GM19324 (cell line): ENCODE measurements at regions not wholly inside any gene's neighbourhood (a gene's known extent, or its start where the extent isn't known, plus 50 kb on each side); places are given as distances from the start of the nearest gene placed in this dataset.

Experiments
- ATAC-seq: cut with Tn5 transposase; IDR thresholded peaks from one replicate; pipeline ENCODE4 v1.9.1; 2021; ENCODE audit warnings: mild to moderate bottlenecking, moderate library complexity; ENCODE audit not compliant: unreplicated experiment, low FRiP score

- ATAC-seq = no peak
Measured at GRCh38 chr11:122187373-122188165, 71.6 kb upstream of the BLID start.

- ATAC-seq = no peak
Measured at GRCh38 chr11:122186439-122187080, 70.5 kb upstream of the BLID start.

- no peak for ATAC-seq
Measured at GRCh38 chr11:122183933-122184332, 67.9 kb upstream of the BLID start.

GRCh38 chr11:122181893-122182292 lies 65.9 kb upstream of the BLID start:
- no peak for ATAC-seq

DNA sequence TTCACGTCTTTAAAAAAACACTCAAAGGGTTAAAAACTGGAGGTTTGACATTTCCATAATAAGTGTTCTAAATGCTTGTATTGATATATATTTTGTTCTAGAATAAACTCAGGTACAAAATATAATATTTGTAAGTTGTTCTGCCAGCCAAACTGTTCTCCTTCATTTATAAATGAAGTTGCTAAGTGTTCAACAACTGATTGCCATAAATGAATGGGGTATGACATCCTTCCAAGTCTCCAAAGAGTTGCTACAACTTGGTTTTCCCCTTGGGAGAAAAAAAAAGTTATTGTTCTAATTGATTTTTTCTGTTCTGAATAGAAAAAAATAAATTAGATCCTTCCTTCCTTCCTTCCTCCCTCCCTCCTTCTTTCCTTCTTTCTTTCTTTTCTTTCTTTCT lies 65.4 kb upstream of the BLID start:
- no peak for ATAC-seq

GRCh38 chr11:122179961-122180834 lies 64.2 kb upstream of the BLID start:
- no peak for ATAC-seq

DNA sequence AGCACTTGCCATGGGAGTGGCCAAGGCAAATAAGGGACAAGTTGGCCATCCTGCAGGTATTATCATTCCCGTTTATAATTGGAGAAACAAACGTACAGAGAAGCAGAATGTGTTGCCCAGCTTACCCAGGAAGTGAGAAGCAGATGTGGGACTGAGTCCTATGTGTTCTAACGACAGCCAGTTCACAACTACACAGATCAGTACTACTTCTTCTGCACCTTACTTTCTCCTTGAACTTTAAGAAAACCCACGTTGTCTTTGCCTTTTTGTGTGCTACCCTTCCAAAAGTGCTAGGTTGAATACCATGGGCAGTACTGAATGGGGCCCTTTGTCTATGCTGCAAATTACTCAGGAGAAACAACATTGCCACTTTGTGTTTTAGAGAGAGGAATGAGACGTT lies 62.8 kb upstream of the BLID start:
- no peak for ATAC-seq

GRCh38 chr11:122177238-122177637 lies 61.2 kb upstream of the BLID start:
- no peak for ATAC-seq

DNA sequence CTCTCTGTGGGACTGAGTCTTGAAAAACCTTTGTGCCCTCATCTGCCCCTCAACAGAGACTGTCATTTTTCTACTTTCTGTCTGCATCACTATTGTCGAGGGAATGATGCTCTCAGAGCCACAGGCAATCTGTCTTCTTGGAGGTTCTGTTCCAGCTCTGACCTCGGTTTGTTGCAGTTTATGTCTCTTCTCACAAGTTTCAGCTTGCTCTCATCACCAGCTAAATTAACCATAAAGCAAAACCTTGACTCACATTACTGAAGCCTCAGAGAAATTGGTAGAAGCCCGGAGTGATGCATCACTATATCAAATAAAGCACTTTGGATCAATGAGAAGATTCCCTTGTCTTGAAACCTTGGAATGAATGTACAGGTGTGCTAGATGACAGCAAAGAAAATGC lies 60.6 kb upstream of the BLID start:
- ATAC-seq = no peak

- no peak for ATAC-seq
Measured at GRCh38 chr11:122175306-122175705, 59.3 kb upstream of the BLID start.

GRCh38 chr11:122173587-122173986 lies 57.6 kb upstream of the BLID start:
- no peak for ATAC-seq

- no peak for ATAC-seq
Measured at GRCh38 chr11:122173074-122173450, 57.0 kb upstream of the BLID start.

GRCh38 chr11:122172352-122173073 lies 56.5 kb upstream of the BLID start:
- ATAC-seq = no peak

DNA sequence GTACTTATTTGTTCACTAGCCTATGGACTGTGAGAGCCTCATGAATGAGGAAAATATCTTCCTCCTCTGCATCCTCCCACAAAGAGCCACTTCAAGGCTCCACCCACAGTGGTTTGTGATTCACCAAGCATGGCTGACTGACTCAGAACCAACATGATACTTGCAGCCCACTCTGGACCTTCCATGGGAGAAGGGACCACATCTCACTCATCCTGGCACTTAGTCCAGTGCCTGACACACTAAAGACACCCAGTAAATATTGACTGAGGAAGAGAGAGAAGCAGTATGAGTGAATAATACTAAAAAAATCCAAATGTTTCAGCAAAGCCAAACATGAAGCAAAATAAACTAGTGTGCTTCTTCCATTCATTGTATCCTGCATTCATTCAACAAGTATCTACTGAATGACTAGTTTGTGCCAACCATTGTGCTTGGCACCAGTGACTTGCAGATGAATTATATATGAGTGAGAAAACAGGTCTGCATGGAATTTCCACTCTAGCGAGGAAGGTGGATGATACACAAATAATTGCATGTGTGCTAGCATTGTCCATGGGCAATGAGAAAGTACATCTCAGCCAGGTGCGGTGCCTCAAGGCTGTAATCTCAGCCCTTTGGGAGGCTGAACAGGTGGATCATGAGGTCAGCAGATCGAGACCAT lies 54.9 kb upstream of the BLID start:
- ATAC-seq = no peak

DNA sequence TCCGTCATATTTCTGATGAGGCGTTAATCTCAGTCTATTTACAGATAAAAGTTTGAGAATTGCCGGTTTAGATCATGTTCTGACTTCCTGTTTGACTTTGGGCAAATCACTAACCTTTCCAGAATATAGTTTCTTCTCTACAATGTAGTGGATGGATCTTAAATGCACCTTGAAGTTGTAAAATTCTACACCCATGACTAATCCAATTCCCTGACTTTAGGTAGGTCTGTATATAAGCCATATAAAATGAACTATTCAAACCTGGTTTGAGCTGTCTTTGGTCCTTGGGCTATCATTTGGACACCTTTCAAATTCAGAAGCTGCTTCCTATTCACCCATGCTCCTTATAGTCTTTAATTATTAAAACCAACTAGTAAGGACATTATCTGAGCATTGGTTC lies 52.2 kb upstream of the BLID start:
- no peak for ATAC-seq

DNA sequence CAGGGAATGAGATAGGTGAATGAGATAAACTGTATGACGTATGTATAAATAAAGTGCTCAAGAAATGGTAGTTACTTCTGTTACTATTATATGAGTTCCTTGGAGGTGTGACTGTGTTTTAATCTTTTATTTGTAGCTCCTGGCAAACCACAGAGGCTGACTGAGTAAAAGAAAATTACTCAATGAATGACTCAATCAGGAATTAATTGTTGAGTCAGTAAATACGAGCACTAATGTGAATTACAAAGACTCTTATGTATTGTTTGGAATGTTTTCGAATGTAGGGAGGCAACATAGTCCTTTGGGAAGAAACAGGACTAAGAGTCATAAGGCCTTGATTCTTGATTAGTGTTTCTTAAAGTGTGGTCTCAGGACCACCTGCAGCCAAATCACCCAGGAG lies 51.1 kb upstream of the BLID start:
- no peak for ATAC-seq

- no peak for ATAC-seq
Measured at GRCh38 chr11:122165607-122166371, 49.8 kb upstream of the BLID start.
